Panc1 (cell line): ENCODE measurements at regions not wholly inside any gene's neighbourhood (a gene's known extent, or its start where the extent isn't known, plus 50 kb on each side); places are given as distances from the start of the nearest gene placed in this dataset.

Experiments used
- CTCF ChIP-seq: fragments of 450-650 bp; IDR thresholded peaks from 2 replicates; pipeline ENCODE4 v1.5.1; 2017; ENCODE audit warnings: mild to moderate bottlenecking
- POLR2AphosphoS5 ChIP-seq: IDR thresholded peaks from 2 replicates; pipeline ENCODE4 v1.6.1; 2012; ENCODE audit warnings: mild to moderate bottlenecking, low read depth, low read length, moderate library complexity
- SIN3A ChIP-seq: IDR thresholded peaks from 2 replicates; pipeline ENCODE4 v1.6.1; 2012; ENCODE audit warnings: low read depth, mild to moderate bottlenecking, low read length, moderate library complexity, borderline replicate concordance; ENCODE audit not compliant: insufficient read depth
- TCF7L2 ChIP-seq: IDR thresholded peaks from 2 replicates; pipeline ENCODE4 v1.6.1; 2011; ENCODE audit warnings: mild to moderate bottlenecking, low read depth, low read length, inconsistent platforms
- TF ChIP-seq, protein P1 (sequence below), 2 experiments: IDR thresholded peaks; 2 replicates each; pipeline ENCODE4 v1.6.1; 2011 to 2012; ENCODE audit warnings: low read depth in 2 of 2, control low read depth in 1 of 2, low read length in 1 of 2, mild to moderate bottlenecking in 1 of 2, moderate library complexity in 1 of 2; ENCODE audit not compliant: insufficient read depth in 1 of 2

DNA sequence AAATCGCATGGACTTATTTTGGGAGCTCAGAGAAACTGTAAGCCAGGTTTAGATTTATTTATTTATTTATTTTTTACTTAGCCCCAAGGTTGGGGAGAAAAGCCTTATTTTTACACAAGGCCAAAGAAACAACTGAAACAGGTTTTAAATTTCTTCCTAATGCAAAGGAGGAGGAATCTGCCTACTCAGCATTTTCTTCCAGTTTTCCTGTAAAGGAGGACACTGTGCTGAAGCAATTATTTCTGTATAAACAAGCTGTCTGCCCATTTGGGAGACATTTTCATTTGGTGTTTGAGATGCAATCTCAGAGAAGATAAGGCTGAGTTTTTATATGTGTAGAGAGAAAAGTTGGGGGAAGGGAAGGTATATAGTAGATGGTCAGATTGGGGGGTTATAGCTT, 125.0 kb downstream of the ETAA1 start:
- no peak for TF ChIP-seq CTCF
- TF ChIP-seq SIN3A = no peak
- no peak for TF ChIP-seq POLR2AphosphoS5
- TF ChIP-seq, protein P1, sequence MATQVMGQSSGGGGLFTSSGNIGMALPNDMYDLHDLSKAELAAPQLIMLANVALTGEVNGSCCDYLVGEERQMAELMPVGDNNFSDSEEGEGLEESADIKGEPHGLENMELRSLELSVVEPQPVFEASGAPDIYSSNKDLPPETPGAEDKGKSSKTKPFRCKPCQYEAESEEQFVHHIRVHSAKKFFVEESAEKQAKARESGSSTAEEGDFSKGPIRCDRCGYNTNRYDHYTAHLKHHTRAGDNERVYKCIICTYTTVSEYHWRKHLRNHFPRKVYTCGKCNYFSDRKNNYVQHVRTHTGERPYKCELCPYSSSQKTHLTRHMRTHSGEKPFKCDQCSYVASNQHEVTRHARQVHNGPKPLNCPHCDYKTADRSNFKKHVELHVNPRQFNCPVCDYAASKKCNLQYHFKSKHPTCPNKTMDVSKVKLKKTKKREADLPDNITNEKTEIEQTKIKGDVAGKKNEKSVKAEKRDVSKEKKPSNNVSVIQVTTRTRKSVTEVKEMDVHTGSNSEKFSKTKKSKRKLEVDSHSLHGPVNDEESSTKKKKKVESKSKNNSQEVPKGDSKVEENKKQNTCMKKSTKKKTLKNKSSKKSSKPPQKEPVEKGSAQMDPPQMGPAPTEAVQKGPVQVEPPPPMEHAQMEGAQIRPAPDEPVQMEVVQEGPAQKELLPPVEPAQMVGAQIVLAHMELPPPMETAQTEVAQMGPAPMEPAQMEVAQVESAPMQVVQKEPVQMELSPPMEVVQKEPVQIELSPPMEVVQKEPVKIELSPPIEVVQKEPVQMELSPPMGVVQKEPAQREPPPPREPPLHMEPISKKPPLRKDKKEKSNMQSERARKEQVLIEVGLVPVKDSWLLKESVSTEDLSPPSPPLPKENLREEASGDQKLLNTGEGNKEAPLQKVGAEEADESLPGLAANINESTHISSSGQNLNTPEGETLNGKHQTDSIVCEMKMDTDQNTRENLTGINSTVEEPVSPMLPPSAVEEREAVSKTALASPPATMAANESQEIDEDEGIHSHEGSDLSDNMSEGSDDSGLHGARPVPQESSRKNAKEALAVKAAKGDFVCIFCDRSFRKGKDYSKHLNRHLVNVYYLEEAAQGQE (IDR thresholded peaks at IDR 0.05; ENCODE audit: insufficient read depth in 1 of 2, low read depth in 2 of 2, low read length in 1 of 2) = no peak
- no peak for TF ChIP-seq TCF7L2
